Epithelial cell of proximal tubule (primary cell): ENCODE measurements at regions not wholly inside any gene's neighbourhood (a gene's known extent, or its start where the extent isn't known, plus 50 kb on each side); places are given as distances from the start of the nearest gene placed in this dataset.

ENCODE experiments used
- DNase-seq: peaks from one replicate; pipeline ENCODE4 v3.0.0-alpha.2; 2011; ENCODE audit warnings: low read depth
- H3K4me3 ChIP-seq: 2 replicates; pipeline ENCODE4 v1.5.1; 2011; ENCODE audit warnings: low read depth, mild to moderate bottlenecking, low read length
- TF ChIP-seq, protein P1 (sequence below): conservative IDR thresholded peaks from 2 replicates; pipeline ENCODE4 v1.5.1; 2012; ENCODE audit warnings: low read depth, mild to moderate bottlenecking, low read length

DNA sequence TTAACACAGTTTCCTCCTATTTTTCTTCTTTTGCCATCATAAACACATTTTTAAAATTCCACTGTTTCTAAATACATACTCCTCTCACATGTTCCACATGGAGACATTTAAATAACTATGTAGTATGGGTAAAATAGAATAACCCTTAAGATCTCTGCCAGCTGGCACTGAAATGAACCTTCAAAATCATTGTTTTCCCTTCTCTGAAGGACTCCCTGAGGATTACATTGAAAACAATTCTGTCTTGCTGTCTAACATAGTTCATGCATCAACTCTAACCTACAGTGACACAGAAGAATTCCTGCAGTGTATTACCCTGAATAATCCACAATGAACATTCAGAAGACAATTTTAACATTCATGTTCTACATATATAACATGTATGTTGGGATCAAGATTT, 1361.8 kb upstream of the CITED2 start:
- no peak for DNase-seq
- TF ChIP-seq, protein P1, sequence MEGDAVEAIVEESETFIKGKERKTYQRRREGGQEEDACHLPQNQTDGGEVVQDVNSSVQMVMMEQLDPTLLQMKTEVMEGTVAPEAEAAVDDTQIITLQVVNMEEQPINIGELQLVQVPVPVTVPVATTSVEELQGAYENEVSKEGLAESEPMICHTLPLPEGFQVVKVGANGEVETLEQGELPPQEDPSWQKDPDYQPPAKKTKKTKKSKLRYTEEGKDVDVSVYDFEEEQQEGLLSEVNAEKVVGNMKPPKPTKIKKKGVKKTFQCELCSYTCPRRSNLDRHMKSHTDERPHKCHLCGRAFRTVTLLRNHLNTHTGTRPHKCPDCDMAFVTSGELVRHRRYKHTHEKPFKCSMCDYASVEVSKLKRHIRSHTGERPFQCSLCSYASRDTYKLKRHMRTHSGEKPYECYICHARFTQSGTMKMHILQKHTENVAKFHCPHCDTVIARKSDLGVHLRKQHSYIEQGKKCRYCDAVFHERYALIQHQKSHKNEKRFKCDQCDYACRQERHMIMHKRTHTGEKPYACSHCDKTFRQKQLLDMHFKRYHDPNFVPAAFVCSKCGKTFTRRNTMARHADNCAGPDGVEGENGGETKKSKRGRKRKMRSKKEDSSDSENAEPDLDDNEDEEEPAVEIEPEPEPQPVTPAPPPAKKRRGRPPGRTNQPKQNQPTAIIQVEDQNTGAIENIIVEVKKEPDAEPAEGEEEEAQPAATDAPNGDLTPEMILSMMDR, result no peak
- H3K4me3 ChIP-seq, result no peak overlapping the region

DNA sequence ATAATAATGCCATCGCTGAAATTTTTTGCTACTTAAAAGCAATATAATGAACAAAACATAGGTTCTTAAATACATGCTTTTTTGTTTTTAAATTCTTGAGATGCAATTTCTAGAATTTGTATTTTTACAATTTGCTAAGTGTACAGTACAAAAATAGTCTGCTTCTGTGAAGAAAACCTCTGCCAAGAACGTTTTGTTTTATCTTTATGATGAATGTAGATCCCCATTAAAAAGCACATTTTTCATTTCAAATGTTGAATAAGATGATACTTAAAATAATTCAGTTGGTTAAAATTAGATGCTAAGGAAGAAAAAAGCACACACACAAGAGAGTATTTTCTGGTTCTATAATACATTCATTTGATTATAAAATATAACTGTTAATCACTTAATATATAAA, 1358.5 kb upstream of the CITED2 start:
- H3K4me3 ChIP-seq, result no peak overlapping the region
- DNase-seq, result no peak
- TF ChIP-seq, protein P1, result no peak

DNA sequence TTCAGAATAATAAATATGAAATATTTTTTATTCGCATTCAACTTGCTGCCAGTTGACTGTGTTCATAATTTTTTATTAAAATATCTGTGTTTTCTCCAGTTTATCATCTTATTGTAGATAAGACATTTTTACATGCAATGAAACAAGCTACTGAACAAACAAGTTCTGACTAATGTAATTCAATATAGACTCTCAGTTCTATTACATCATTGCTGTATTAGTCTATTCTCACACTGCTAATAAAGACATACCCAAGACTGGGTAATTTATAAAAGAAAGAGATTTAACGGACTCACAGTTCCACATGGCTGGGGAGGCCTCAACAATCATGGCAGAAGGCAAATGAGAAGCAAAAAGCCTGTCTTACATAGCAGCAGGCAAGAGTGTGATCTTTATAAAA, 1357.7 kb upstream of the CITED2 start:
- H3K4me3 ChIP-seq, result no peak overlapping the region
- TF ChIP-seq, protein P1, result no peak
- no peak for DNase-seq

DNA sequence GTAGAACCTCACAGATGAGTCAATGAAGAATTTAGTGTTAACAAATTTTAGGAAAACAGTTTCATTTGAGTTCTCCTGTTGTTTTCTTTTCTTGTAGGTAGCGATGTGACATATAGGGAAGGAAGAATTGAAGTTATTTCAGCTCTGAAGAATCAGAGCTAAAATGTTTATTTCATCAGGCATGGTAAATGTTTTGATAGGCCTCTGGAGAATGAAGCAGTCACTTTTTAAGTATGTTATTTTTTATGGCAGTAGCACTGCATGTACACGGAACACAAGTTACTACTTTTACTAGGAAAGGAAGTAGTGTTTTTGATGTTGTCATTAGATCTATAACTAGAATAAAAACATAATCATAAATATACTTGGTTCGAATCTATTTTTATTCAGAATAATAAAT, 1357.3 kb upstream of the CITED2 start:
- DNase-seq, result no peak
- TF ChIP-seq, protein P1, result no peak
- no peak overlapping the region for H3K4me3 ChIP-seq

DNA sequence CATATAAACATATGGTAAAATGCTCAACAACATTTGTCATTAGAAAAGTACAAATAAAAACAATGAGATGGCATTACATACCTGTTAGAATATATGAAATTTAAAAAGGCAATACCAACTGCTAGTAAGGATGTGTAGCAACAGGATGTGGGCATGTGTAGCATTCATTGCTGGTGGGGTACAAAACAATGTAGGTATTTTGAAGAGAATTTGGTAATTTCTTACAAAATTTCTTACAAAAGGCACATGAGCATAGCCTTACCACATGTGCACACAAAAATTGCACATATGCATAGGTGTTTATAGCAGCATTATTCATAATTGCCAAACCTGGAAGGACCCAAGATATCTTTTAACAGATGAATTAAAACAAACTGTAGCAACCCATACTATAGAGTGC, 1355.1 kb upstream of the CITED2 start:
- DNase-seq, result no peak
- TF ChIP-seq, protein P1, result no peak
- no peak overlapping the region for H3K4me3 ChIP-seq

DNA sequence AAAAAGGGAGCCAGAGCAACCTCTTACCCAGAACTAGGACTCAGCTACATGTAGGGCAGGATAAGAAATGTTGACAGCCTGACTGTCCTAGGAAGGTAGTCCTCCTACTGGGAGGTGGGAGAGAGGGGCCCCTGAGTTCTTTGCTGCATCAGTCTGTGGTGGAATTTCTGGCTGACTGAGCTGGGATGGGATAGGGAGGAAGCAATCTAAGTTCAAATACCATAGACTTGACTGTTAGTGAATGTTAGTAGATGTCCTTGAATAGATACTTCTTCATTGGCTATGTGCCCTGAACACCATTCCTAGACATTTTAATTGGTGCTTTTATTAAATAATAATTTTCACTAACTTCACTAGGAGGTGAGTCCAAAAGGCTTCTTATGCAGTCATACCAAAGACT, 1343.6 kb upstream of the CITED2 start:
- H3K4me3 ChIP-seq, result no peak overlapping the region
- DNase-seq, result no peak
- TF ChIP-seq, protein P1, result no peak

DNA sequence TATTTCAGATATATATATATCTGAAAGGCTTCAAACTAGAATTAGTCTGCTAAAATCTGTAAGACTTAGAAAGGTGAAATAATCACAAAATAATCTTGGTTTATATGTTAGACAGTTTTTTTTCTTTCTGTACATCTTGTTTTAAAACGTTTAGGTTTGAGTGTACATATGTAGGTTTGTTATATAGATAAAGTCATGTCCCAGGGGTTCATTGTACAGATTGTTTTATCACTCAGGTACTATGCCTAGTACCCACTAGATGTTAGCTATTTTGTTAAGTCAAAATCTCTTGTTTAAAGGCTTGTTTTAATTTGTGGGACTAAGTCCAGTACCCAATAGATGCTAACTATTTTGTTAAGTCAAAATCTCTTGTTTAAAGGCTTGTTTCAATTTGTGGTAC, 1339.0 kb upstream of the CITED2 start:
- H3K4me3 ChIP-seq, result no peak overlapping the region
- TF ChIP-seq, protein P1, result no peak
- DNase-seq, result no peak
